Globus pallidus (tissue), 1 donor: ENCODE measurements at regions not wholly inside any gene's neighbourhood (a gene's known extent, or its start where the extent isn't known, plus 50 kb on each side); places are given as distances from the start of the nearest gene placed in this dataset.

ENCODE experiments used
- DNase-seq: peaks from one replicate; pipeline ENCODE4 v3.0.0-alpha.2; 2015; ENCODE audit warnings: low spot score

GRCh38 chr22:48351376-48352085 lies 1476.1 kb downstream of the BRD1 start:
- no peak for DNase-seq

- no peak for DNase-seq
Observed at GRCh38 chr22:48350456-48350855, 1477.2 kb downstream of the BRD1 start.

- DNase-seq: no peak
Observed at GRCh38 chr22:48348855-48349254, 1478.8 kb downstream of the BRD1 start.

- DNase-seq: no peak
Observed at GRCh38 chr22:48347311-48347710, 1480.4 kb downstream of the BRD1 start.

DNA sequence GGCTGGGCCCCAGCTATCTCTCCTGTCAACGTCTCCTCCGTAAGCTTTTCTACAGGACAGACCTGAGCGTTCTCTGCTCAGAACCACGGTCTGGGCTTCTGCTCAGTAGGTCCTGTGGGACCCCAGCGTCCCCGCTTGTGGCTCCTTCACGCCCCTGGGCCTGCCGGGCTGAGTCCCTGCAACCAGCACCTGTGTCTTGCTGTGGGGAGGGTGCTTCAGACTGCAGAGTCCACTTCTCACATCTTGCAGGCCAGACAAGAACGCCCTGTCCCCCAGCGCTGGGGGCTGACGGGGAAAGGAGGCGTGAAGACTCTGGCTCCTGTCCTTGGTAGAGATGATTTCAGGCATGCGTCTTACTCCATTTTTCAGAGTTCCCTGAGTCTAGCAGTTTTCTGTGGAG lies 1480.8 kb downstream of the BRD1 start:
- no peak for DNase-seq

- DNase-seq: no peak
Observed at GRCh38 chr22:48346311-48346710, 1481.4 kb downstream of the BRD1 start.

GRCh38 chr22:48345631-48346030 lies 1482.0 kb downstream of the BRD1 start:
- no peak for DNase-seq

DNA sequence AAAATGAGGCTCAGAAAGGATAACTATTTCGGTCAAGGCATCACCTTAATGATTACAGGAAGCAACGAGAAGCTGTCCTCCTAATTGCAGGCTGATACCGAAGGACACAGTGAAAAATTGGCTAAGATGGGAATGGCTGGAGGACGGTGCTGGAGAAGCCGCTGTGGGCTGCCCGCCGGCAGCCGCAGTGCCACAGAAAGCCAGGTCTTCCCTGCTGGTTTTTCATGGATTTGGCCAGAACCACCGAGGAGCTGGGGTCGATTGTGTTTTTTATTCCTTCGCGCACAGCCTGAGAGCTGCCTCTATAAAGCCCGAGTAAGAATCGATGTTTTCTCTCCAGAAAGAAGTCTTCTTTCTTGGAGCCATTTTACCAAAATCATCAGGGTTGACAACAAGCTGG lies 1484.2 kb downstream of the BRD1 start:
- DNase-seq: no peak

GRCh38 chr22:48342732-48343131 lies 1484.9 kb downstream of the BRD1 start:
- DNase-seq: no peak

- no peak for DNase-seq
Observed at GRCh38 chr22:48342016-48342415, 1485.7 kb downstream of the BRD1 start.

DNA sequence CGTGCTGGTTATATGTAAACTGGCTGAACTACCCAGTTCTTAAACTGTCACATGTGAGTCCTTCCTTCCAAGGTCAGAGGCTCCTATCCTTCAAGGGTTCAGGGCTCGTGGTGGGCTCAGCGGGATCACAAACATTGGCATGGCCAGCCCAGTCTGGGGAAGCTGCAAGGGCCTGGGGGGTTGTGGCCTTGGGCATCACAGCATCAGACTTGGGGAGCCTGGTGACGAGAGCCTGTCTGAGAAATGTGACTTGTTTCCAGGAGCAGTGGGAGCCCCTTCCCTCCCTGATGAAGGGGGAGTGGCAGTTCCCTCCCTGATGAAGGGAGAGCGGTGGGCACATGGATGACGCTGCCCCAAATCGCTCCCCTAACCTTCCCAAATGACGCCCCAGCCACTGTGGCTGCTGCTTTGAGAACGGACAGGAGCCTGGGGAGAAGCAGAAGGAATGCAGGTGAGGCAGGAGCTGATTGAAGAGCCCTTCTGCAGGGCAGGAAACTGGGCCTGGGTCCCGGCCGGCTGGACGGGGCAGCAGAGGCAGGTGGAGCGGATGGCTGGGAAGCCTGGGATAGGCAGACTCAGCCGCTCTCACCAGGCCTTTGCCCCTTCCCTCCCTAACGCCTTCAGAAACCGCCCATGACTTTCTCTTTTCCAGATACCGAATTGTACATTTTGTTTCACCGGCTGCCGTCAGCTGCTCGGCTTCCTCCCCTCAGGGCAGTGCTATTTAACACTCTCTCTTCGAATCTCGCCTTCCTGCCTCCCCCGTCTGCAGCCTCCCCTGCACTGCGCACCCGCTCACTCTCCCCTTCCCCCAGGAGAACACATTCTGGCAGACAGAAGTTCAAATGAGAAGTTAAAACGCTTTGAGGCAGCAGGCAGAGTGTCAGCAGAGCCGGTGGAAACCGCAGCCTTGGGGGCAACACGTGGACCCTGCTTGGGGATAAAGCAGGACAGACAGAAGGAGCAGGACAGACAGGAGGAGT lies 1486.7 kb downstream of the BRD1 start:
- DNase-seq: no peak

GRCh38 chr22:48340191-48340590 lies 1487.5 kb downstream of the BRD1 start:
- no peak for DNase-seq

DNA sequence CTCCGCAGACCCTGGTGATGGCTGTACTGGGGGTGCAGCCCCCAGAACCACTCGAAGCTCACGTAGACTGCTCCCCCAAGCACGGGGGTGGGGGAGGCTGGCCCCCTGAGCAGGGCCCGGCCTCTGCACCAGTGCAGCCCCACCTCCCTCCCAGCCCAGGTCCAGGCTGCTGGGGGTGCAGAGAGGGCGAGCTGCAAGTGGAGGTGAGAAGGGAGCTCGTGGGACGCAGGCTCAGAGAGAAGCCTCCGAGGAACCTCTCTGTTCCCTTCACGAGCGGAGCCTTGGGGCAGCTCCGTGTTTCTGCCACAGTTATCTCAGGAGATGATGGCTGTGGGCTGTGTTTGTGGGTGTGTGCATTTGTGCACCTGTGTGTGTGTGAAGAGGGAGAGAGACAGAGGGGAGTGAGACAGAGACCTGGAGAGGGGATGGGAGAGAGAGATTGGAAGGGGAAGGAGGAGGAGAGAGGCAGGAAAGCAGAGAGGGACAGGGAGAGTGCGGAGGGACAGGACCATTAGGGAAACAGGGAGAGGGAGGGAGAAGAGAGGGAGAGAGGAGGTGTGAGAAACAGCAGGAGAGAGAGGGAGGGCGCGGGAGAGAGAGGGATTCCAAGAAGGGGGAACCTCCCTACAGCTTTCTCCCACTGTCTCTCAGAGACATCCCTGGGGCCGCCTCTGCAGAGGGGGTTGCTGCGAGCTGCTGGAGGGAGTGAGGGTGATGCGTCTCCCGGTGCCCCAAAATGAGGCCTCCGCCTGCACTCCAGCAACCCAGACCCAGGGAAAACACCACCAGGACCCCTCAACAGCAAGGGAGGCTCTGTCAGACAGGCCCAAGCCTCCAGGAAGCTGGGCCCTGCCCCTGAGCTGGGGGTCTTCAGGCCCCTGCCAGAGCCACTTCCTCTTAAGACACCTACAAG lies 1488.6 kb downstream of the BRD1 start:
- DNase-seq: no peak

GRCh38 chr22:48337957-48338792 lies 1489.5 kb downstream of the BRD1 start:
- DNase-seq: no peak

GRCh38 chr22:48336339-48337060 lies 1491.2 kb downstream of the BRD1 start:
- DNase-seq: no peak

DNA sequence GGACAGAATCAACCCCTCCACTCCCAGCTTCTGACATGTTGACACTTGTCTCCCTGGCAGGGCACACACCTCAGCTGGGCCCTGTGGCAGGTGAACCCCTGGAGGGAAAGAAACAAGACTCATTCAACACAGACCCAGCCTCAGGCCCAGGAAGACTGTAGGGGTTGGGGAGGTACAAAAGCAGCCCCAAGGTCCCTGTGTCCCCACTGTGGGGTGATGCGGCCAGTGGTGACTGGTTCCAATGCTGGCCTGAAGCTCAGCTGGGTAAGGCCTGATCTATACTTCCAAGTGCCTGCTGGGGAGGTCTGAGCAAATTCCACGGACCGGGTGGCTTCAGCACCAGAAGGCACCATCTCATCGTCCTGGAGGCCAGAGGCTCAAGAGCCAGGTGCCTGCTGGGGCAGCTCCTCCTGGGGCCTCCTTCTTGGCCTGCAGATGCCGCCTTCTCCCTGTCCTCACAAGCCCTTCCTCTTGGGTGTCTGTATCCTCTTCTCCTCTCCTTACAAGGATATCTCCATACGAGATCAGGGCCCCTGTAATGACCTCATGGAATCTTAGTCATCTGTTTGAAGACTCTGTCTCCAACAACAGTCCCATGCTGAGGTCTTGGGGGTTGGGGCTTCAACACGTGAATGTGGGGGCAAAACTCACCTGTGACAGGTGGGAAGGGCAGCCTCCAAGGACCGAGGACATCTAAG lies 1492.1 kb downstream of the BRD1 start:
- no peak for DNase-seq

DNA sequence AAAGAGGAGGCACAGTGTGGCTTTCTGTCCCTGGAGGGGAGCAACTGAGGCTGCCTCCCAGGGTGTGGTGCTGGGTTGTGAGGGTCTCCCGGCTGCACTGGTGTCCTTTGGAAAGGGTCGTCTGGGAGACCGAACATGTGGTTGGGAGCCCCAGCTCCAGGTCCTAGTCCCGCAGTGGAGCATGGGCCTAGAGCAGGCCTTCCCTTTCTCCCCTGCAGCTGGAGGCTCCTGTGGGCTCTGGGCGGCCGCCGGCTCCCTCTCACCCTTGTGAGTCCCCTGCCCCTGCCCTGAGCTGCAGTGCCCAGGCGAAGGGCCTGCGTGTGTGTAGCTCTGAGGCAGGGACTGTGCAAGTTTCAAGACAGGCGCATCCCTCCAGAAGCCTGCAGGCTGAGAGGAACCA lies 1492.7 kb downstream of the BRD1 start:
- no peak for DNase-seq

GRCh38 chr22:48333816-48334735 lies 1493.6 kb downstream of the BRD1 start:
- no peak for DNase-seq

DNA sequence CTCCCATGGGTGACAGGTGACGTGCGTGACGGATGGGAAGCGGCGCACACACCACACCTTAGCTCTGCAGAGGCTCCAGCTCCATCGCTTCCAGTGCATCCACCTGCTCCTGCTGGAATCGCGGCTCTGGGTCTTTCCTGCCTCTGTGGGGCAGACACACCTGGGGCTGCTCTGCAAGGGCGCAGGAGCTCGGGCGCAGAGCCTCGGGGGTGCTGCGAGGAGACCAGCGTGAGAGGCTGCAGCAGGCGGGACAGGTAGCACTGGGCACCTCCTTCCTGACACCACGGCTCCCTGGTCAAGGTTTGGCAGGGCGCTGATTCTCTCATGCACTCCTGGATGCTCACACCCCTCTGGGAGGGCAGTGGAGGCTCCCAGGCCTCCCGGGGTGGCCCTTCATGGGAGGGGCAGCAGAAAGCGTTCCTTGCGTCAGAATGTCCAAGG lies 1494.3 kb downstream of the BRD1 start:
- no peak for DNase-seq
